ENCODE measurements at regions not wholly inside any gene's neighbourhood (a gene's known extent, or its start where the extent isn't known, plus 50 kb on each side); places are given as distances from the start of the nearest gene placed in this dataset.
"Not testable (repeated sequence)": the region's sequence is repeated elsewhere in the genome, so short reads cannot be mapped to it uniquely, and the experiment has no call there.

DNA sequence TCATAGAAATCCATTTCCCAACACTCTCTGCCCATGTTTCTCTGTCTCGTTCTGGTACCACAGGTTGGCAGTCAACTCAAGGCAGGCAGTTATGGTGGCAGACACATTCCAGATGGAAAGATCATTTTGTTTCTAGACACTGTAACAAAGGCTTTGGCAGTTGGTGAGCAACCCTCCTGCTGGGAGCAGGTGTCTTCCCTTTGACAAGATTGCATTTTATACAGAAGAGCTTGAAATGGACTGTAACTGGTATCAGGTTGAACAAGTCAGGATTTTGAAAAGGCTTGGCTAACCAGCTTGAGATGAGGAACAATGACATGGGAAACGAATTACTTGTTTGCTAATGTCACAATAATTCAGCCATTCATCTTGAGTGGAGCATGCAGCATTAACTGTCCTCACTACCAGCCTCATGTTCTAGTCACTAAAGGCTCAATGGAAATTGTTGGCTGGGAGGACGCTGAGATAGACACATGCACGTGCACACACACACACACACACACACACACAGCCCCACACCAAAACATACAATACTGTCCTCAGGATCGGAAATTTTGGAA lies 170.0 kb downstream of the SEMA6D start:
- no peak for DNase-seq

DNA sequence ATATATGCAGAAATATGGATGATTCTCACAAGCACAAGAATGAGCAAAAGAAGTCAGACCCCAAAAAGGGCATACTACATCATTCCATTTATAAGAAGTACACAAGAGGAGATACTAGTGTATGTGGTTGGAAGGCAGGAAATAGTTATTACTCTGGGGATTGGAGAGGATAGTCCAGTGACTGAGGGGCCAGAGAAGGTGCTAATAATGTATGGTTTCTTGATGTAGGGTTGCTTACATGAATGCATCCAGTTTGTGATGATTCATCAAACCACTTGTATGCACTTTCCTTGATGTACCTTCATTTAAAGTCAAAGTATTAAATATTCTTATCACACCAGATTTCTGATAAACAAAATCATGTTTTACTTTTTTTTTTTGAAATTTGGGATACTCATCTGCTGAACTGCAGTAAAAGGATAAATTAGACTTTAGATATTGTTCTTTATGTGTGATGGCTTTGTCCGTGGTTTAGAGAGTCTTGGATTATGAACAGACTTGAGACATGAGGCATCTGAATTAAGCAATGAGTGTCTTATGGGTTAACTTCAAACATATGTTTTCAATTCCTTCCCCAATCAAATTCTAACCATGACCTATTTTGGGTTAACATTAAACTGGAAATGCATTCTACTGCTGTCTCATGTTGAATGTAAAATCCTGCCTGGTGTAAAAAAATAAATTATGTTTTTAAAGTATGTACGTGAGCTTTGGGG lies 171.2 kb downstream of the SEMA6D start:
- no peak for DNase-seq

DNA sequence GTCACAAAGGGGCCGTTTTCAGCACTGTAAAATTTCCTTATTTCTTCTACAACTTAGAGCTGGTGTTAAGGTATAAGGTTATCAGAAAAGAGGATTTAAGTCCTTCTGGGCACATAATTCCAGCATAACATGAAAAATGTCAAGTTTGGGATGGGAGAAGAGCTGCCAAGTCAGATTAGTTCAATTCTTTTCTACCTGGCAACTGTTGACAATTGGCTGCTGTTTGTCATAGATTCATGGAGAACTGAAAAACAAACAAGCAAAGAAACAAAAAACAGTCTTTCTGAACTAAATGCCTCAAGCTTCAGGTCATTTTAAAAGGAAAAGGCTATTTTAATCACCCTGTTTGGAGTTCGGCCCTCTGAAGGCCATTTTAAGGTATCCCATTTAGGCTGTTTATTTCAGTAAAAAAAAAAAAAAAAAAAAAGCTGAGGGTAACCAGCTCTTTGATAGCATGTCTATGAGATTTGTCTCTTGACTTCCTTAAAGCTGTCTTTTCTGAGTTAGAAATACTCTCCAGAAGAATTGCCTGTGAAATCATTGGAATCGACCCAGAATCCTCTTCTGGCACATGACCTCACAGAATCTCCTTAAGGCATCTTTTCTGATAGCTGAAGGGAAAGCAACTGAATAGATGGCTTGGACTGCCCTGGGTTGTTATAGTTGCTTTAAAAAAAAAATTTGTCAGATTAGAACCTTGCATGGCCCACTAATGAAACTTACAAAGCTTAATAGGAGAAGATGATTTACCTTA lies 173.3 kb downstream of the SEMA6D start:
- no peak for DNase-seq

DNA sequence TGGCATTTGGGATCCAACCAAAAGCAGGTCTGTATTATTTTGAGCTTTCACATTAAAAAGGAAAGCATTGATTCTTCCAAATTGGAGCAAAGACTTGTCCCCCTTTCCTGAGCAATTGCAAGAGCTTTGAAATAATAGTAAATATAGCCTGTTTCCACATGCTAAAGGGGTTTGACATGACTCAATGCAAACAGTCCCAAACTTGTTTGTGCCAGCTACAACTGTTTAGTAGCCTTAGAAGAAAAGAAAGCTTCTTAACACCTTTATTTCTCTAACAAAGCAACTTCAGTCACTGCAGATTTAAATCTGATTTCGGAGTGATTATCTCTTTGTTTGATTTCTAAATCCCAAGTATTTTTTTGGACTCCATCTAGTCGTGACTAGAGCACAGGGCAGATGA lies 180.2 kb downstream of the SEMA6D start:
- DNase-seq: no peak

DNA sequence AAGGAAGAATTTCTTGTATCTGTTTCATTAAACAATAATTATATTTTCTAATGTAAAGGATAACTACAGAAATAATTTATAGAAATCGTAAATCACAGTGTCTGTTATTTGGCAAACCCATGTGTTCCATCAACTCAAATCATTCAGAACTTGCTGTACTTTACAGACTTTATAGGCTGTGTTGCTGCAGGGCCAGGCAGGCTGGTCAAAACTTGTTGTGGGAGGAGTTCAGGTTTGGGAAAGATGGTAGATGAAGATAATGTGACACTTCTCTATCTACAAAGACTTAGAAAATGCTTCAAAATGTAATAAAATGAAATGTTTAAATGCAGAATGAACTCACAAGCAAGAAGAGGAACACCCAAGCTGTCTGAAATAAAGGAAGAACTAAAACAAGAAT lies 183.4 kb downstream of the SEMA6D start:
- no peak for DNase-seq

DNA sequence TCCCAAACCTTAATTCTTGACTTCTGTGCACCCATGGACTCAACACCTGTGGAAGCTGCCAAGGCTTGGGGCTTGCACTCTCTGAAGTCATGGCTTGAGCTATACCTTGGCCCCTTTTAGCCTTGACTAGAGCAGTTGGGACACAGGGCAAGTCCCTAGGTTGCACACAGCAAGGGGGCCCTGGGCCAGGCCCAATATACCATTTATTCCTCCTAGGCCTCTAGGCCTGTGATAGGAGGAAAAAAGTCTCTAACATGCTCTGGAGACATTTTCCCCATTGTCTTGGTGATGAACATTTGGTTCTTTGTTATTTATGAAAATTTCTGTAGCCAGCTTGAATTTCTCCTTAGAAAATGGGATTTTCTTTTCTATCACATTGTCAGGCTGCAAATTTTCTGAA lies 186.1 kb downstream of the SEMA6D start:
- DNase-seq: no peak

DNA sequence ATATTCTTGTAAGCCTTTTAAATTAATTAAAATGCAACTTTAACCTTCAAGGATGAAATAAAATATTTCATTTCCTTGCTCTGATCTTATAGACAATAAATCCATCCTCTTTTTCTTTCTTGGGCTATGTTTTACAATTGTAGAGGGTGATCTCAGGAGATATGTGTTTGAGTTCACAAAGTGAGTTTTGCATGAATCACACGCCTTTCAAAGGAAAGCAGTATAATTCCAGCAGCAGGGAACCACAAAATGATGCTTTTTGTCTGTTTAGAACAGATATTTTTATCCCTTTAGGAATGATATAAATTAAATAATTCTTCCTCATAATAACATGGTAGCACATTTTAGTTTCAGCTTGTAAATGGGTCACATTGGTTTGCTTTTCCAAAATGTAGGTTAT lies 191.2 kb downstream of the SEMA6D start:
- DNase-seq: no peak

DNA sequence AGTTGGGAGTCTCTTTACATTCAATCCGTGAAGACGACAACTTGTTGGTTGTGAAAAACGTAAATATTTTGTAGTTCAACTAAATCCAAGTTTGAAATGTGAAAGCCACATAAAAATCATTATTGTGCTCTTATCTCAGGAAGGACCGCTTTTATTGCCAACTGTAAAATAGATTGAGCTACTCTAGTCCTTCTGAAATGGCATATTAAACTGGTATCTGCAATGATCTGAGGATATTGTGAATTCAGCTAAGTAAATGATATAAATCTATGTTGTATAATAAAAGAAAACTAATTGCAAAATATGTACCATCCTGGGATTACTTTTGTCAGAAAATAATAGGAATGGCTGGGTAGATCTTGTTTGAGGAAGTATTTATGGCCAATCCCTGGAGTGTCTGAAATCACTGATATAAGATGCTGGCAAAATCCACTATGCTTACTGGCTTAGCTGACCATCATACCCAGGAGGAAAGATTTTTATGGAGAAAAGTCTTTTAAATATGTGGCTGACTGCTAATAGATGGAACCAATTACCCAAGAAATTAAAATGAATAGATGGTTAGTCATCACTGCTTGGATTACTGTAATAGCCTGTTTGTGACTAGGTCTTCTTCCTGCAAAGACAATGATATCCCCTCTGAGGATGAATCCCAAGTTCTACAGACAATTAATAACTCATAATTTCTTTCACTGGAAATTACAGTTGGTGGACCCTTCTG lies 191.8 kb downstream of the SEMA6D start:
- no peak for DNase-seq

DNA sequence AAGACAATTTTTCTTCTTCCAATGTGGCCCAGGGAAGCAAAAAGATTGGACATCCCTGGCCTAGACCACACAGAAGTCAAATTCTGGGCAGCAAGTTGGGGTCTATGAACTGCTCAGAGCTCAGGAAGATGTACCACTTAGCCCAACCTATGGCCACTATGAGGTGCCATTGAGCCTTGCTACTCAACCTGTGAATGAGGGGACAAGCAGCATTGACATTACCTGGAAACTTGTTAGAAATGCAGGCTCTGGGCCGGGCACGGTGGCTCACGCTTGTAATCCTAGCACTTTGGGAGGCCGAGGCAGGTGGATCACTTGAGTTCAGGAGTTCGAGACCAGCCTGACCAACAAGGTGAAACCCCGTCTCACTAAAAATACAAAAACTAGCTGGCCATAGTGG lies 195.6 kb downstream of the SEMA6D start:
- not testable (repeated sequence) for DNase-seq

DNA sequence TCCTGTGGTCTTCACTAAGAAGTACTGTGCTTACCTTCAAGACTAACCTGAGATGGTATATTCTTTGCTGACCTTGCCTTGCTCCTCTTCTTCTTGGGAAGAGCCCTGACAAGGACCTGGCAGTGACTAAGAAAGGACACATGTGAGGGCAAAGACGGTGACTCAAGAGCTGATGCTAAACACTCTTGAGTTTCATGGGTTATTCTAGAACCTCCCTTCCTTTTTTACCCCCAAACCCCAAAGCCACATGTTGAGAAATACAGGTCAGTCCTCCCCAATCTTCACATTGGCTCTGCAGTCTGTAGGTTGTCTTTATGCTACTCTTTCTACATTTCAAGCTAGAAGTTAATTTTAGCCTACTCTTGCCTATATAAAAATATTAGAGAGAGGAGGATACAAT lies 200.6 kb downstream of the SEMA6D start:
- no peak for DNase-seq

DNA sequence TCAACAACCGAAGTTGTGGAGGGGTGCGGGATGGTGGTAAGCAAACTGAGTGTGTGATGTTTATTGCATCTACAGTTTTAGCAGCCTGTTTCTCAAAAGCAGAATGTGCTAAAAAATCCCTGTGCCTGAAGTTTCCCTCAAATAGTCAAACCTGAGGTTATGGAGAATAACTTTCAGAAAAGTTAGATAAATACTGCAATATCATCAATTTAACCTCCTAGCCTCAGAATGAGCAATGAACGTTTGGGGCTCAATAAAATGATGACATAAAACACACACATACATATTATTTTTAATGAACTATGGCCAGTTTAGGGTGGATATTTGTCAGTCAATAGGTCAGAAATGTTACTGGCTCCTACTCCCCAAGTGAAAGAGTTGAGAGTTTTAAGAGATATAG lies 201.6 kb downstream of the SEMA6D start:
- no peak for DNase-seq

DNA sequence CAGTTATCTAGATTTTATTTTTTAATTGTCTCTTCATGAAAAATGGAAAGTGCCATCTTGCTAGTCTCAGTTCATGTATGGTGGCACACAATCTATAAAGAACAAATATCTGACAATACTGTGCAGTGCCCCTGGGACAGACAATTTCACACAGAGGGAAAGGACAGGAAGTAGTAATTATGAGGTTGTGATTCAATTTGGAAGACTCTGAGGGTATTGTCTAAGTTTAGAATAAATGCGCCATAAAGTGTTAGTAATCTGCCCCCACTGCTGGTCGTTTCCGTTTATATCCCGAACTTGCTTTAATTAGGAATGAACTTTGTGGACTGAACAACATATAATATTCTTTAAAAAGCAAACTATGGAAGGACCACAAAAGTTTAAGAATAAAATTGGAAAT lies 196.4 kb upstream of the SLC24A5 start:
- DNase-seq: no peak

DNA sequence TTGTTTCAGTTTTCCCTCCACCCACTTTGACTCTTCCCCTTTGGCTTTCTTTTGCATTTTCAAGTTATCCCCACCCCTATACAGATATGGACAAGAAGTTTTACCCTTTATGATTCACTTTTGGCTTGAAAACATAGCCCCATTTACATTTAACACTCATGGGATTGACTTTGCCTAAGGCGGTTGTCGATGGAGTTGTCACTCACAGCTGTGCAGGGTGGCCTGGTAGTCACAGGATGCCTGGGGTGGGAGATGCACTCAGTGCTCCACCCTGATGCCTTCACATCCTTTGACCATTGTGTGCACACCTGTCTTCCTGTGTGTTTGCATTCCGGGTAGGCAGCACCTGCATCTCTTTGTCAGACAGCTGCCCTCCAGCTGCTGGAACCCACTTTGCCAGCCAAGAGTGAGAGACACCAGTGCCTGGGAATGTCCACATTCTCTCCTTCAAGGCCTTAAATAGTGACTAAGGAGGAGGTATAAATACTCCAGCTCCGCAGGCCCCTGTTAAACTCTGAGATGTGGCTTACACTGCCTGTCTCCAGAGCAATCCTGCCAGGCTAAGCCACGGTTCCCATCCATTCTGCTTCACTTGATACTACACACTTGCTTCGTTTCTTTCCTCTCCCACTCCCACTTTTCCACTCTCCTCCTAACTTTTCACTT lies 191.5 kb upstream of the SLC24A5 start:
- no peak for DNase-seq

DNA sequence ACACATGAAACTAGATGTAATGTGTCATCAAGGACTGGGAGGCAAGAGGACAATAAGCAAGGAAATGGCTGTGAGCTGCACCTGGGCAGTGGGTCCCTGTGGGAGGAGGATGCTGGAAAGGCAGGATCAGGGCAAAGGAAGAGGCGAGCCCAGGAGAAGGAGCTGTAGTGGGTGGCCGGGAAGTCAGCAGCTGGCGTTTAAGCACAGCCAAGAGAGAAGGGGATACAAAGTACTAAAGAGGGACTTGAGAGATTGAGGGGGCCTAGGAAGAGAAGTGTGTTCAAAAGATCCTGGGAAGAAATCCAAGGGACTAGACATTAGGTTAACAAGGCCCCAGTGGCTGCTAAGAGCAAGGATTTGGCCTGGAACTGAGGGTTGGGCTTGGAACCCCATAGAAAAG lies 188.5 kb upstream of the SLC24A5 start:
- DNase-seq: no peak

DNA sequence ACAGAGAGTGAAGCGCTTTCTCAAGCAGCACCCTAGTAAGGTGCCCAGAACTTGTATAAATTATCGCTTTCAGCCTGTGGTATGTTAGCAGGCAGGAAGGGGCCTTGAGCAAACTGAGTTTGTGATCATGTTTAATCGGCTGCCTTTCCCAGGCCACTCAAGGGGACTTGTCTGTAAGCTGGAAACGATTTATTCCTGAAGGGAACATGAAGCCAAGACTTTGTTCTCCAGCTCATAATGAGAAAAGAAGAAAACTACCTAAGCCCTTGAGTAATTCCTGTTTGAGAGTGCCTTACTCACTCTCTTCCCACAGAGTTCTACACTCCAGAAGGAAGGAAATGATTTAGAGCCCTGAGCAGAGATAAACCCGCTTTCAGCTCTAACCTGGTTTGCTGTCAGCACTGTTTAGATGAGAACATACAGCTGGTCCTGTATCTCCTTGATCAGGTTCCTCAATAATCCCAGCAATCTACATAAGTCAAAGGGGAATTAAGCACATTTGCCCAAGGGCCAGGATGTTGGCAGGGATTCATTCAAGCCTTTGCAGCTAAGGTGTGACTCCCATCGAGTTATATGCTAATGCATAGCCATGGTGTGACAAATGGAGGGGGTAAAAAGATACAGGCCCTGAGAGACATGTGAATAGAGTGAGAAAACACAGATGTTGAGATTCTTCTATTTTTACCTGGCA lies 187.7 kb upstream of the SLC24A5 start:
- no peak for DNase-seq

DNA sequence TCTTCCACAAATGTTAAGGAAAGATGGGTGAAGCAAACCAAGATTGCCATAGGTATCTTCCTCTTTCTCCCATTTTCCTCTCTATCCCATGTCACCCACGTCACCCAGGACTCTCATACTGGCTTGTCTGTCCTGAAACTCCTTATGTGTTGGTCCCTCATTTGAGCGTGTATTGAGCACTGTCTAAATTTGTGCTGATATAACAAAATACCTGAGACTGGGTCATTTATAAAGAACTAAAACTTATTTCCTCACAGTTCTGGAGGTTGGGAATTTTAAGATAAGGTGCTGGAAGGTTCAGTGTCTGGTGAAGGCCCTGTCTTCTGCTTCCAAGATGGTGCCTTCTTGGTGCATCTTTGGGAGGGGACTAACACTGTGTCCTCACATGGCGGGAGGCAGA lies 186.9 kb upstream of the SLC24A5 start:
- no peak for DNase-seq

DNA sequence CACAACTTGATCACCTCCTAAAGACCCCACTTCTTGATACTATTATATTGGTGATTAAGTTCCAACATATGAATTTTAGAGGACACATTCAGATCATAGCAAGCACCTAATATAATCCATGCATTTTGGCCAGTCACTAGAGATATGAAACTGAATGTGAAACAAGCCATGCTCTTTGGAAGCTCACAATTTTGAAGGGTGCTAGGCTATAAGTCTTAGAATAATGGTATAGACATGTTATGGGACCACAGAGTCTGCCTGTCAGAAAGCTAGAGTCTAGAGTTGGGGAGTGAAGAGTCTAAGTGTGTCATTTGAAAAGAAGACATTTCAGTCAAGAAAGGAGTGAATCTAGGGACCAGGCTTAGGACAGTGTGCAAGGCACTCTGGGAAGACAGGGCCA lies 186.4 kb upstream of the SLC24A5 start:
- DNase-seq: no peak

DNA sequence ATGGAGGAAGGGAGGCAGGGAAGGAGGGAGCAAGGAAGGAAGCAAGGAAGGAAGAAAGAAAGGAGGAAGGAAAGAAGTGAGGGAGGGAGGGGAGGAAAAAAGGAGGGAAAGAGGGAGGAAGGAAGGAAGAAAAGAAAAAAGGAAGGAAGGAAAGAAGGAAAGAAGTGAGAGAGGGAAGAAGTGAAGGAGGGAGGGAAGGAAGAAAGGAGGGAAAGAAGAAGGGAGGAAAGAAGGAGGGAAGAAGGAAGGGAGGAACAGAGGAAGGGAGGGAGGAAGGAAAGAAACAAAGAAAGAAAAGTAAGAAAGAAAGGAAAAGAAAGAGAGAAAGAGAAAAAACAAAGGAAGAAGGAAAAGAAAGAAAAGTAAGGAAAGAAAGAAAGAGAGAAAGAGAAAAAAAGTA lies 183.0 kb upstream of the SLC24A5 start:
- no peak for DNase-seq

DNA sequence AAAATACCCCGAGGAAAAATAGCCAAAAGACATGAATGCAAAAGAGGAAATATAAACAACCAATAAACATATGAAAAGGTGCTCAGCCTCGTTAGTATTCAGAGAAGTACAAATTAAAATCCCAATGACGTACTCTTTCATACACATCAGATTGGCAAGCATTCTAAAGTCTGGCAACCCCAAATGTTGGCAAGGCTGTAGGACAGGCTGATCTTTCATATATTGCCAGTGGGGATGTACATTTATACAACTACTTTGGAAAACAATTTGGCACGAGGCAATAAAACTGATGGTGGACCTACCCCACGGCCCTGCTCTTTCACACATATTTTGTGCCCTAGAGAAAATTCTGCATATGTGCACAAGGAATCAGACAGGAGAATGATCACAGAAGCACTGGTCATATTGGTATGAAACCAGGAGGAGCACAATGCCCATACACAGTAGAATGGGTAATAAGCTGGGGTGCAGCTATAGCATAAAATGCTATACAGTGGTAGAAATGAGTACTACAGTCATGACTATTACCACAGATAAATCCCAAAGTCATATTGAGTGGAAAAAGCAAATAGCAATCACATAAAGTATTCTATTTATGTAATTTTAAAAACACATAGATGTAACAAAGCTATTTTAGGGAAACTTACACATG lies 176.0 kb upstream of the SLC24A5 start:
- no peak for DNase-seq

DNA sequence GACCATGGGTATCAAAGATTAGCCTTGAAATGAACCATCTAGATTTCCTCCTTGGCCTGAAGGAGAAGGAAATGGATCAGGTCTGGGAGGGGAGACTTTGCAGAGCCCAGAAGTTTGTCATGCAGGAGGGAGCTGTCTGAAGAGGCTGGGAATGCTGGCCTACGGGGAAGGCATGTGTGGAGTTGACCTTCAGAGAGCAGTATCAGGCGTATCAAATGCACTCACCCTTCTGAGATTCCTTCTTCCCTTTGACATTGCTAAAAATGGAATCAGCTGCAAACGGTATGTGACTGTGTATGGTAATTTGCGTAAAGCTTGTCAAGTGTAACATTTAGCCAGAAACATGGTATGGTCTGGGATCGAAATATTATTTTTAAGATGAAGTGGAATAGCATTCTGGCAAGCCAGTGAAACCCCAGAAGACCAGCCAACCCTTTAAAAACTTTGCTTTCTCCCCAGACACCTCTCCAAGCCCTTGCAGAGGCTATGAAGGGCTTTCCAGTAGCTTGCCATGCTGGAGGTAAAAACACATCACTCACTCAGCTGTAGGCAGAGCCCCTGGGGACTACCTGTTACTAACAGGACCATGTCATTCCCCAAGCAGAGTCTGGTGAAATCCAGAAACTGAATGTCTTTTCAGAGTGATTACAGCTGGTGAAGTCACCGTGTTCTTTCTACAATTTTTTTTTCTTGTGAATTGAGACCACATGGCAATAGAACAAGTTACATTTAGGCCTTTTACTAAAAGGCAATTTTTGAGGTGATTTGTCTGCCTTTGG lies 174.7 kb upstream of the SLC24A5 start:
- DNase-seq: no peak

DNA sequence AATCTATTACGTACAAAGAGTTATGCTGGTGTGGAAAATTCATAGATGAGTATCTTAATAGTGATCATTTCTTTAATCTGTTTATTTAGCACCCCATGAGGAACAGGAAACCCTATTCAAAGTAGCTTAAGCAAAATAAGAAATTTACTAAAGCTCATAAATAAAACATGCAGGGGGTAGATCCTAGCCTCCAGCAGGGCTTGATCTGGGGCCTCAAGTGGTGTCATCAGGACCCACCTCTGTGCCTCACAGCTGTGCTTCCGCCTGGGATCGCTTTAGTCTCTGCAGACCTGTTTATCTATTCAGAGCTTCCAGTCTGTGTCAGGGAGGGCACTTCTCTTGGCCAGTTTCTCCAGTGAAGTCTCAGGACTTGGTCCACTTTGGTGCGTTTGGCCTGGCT lies 171.0 kb upstream of the SLC24A5 start:
- DNase-seq: no peak

Data from CD4-positive, alpha-beta T cell treated with Interleukin-10 for 1 hour (primary cell).